Transverse colon (tissue), 3 donors: ENCODE measurements at regions not wholly inside any gene's neighbourhood (a gene's known extent, or its start where the extent isn't known, plus 50 kb on each side); places are given as distances from the start of the nearest gene placed in this dataset.

Experiments
- POLR2A ChIP-seq: fragments of 450-650 bp; IDR thresholded peaks from one replicate; pipeline ENCODE4 v1.6.1; 2016; ENCODE audit warnings: antibody characterized with exemption, mild to moderate bottlenecking, moderate library complexity
- TF ChIP-seq, protein P1 (sequence below), 5 experiments: fragments of 200-600 bp in 3 of 5; fragments of 450-650 bp in 2 of 5; sonication (generic) in 3 of 5; IDR thresholded peaks; 1 replicate in 2 of 5; 2 replicates in 3 of 5; pipeline ENCODE4 v1.5.1; 2016 to 2017; ENCODE audit warnings: antibody characterized with exemption in 5 of 5, inconsistent platforms in 3 of 5, mild to moderate bottlenecking in 2 of 5, moderate library complexity in 1 of 5

DNA sequence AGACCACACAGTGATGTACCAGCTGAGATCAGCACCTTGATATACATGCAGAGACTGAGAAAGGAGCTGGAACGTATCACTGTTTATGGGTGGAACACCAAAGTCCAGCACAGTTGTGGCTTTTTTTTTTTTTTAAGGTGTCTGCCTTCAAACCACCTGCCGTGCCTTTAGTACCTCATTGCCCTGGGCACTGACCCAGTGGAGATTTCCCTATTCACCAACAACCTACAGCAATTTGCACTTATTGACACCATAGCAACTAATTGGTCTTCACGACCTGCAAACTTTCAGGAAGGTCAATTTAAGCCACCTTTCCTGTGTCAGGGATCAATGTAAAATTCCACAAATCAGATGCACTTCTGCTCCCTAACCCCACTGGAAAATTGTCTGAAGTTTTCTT, 181.6 kb upstream of the ADGRL2 start:
- TF ChIP-seq, protein P1, sequence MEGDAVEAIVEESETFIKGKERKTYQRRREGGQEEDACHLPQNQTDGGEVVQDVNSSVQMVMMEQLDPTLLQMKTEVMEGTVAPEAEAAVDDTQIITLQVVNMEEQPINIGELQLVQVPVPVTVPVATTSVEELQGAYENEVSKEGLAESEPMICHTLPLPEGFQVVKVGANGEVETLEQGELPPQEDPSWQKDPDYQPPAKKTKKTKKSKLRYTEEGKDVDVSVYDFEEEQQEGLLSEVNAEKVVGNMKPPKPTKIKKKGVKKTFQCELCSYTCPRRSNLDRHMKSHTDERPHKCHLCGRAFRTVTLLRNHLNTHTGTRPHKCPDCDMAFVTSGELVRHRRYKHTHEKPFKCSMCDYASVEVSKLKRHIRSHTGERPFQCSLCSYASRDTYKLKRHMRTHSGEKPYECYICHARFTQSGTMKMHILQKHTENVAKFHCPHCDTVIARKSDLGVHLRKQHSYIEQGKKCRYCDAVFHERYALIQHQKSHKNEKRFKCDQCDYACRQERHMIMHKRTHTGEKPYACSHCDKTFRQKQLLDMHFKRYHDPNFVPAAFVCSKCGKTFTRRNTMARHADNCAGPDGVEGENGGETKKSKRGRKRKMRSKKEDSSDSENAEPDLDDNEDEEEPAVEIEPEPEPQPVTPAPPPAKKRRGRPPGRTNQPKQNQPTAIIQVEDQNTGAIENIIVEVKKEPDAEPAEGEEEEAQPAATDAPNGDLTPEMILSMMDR (IDR thresholded peaks at IDR 0.05), result no peak
- TF ChIP-seq POLR2A, result no peak
